Hepatic stellate cell (primary cell): ENCODE measurements at regions not wholly inside any gene's neighbourhood (a gene's known extent, or its start where the extent isn't known, plus 50 kb on each side); places are given as distances from the start of the nearest gene placed in this dataset.

ENCODE experiments used
- DNase-seq: peaks from one replicate; pipeline ENCODE4 v3.0.0; 2011; ENCODE audit warnings: low spot score

DNA sequence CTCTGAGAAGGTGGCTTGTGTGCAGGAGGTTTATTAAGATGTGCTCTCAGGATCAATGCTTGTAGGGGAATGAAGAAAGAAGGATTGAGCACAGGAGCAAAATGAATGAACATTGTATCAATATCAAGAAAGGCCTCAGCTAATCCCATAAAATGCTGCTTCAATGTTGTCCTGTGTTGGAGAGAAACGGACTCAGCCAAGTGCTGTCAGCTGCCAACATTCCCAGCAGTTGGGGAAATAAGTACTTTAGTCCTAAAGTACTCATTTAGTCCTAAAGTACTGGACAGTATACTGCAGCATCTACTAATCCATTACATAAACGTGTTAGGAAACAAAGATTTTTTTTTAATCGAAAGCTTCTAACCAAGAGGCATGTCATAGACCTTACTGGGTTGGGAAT, 255.9 kb downstream of the SEC23A start:
- DNase-seq, result no peak

DNA sequence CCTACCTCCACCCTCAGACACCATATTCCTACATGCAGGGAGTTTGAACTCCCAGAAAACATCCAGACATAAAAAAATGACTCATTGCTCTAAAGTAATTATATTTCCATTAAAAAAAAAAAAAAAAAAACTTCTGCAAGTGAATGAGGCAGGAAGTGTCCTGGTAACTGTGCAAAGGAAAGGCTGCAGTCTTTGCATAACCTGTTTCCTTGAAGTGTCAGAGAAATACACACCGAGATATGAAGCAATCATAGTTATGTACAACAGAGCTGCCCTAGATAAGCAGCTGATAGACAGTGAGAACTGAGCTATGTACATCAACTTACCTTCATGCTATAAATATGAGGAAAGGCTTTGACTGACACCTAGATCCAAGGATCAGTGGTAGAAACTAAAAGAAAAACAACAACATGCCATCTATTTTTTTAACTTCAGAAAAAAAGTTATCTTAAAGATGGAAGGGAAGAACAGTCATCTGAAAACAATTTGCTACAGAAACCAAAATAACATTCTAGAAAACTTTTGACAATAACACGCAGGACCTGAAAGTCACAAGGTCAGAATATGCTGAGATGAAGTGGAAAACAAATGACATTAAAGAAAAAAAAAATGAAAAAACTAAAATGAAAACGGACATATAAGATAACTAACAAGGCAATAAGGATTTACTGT, 263.2 kb downstream of the SEC23A start:
- no peak for DNase-seq

DNA sequence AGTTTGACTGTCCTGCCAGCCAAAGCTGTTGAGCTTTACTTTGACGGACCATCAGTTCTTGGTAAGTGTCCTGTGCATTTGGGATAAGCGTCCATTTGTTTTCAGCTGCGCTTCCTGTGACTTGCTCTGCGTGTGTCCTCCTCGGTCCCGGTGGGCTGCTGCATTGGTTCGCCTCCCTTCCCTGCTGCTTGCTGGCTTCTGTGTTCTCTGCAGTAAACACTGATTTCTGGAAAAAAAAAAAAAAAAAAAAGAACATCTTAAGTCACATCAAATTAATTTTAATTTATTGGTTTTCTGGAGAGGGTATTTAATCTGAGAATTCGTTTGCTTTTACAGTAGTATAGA, 264.1 kb downstream of the SEC23A start:
- DNase-seq, result no peak

DNA sequence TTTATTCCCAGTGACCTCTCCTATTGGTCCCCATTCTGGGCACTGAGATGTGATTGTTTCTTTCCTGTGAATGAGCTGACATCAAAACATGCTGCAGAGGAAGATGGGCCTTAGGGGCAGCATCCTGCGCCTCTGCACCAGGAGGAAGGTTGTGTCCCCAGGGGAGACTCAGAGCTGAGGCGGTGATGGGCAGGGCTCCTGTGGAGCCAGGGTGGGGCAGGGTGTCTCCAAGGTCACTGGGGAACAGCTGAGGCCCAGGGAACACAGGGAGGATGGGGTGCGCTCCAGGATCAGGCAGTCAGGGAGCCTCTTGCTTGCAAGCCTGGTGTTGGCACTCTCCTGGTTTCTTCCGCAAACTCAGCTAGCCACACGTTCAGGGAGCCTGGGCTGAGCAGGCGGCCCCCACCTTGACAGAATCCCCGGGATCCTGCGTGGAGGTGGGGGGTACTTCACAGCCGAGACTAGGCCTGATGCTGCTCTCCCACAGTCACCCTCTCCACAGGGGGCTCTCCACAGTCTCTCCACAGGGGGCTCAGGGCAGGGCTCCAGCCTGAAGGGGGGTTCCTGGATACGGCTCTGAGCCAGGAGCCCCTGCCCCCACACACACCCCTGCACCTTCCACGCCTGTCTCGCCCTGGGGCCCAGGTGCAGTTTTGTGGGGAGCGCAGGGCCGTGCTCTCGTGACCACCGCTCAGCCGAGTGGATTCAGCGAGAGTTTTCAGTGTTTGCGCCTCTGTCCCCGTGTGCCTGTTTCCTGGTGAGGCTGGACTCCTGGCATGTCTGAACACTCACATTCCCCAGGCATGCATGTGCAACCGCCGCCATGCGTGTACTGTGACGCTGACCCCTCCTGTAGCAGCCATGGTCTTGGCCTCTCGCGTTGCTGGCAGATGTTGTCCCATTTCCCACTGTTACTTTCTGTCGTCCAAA, 264.7 kb downstream of the SEC23A start:
- DNase-seq, result no peak

DNA sequence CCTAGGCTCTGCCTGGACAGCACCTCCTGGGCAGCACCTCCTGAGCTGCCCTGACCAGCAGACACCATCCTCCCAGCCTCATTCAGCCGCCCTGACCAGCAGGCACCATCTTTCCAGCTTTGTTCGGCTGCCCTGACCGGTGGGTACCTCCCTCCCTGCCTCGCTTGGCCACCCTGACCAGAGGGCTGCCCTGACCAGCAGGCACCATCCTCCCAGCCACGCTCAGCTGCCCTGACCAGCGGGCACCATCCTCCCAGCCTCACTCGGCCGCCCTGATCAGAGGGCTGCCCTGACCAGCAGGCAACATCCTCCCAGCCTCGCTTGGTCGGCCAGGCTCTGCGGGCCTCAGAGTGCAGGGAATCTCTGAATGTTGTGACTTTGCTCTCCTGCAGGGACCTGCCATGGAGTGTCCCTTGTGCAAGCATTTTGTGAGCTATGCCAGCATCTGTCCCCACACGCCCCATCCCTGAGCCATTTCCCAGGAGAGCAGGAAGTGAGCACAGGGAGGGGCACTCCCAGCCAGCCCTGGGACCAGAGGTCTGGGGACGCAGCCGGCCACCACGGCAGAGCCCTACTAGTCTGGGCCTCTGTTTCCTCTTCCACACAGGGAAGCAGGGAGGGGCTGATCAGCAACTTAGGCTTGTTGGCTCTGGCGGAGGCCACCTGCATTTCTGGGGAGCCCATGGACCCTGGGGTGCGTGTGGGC, 265.5 kb downstream of the SEC23A start:
- DNase-seq, result no peak

DNA sequence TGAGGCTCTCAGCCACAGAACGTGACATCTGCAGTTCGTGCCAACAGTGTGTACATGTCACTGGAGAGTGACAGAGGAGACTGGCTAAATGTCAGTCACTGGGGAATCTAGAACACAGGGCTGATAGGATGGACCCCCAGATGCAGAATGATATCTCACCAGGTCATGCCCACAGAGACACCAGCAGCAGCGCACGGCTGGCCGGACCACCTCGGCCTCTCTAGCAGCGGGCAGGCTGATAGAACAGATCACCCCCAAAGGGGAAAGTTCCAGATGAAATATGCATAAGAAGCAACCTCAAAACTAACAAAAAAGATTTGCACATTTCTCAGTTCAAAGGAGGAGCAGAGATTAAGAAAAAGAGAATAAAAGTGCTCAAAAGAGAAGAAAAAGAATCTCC, 266.5 kb downstream of the SEC23A start:
- no peak for DNase-seq

DNA sequence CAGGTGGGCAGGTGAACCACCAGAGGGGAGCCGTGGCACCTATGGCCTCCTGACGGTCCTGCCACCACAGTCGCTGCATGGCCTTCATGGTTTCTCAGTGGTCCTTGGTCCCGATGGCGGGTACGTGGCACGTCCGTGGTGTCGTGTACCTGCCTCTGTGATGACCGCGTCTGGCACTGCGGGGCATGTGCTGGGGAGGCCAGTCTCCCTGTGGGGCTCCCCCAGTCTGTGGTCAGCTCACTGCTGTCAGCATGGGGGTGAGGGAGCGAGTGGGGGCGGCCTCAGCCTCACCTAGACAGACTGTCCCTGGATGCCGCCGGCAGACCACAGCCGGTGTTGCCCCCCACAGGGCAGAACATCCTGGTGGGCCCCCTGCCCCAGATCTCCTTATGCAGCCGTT, 267.2 kb downstream of the SEC23A start:
- DNase-seq, result no peak

DNA sequence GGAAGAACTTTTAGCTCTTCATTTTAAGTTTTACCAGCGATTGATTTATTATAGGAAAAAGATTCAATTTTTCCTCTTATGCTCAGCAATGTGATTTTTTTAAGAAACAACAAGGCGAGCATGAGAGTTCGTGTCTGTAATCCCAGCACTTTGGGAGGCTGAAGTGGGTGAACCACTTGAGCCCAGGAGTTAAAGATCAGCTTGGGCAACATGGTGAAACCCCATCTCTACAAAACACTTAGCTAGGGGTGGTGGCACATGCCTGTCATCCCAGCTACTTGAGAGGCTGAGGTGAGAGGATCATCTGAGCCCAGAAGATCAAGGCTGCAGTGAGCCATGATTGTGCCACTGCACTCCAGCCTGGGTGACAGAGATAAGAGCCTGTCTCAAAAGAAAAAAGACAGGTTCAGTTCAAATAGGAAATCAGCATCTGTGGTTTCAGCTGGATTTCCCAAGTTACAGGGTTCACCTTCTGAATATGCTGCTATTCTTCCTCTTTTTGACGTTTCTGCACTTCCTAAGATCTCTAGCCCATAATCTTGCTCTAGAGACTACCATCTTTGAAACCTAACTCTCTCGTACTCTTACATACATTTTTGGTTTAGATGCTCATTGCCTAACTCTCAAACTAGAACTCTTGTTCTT, 274.7 kb downstream of the SEC23A start:
- DNase-seq, result no peak

DNA sequence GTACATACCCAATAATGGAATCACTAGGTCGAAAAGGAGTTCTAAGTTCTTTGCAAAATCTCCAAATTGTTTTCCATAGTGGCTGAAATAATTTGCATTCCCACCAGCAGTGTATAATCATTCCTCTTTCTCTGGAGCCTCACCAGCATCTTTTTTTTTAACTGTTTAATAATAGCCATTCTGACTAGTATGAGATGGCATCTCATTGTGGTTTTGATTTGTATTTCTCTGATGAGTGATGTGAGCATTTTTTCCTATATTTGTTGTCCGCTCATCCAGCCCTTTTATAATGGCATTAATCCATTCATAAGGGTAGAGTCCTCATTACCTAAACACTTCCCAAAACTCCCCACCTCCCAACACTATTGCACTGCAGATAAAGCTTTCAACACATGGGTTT, 278.3 kb downstream of the SEC23A start:
- no peak for DNase-seq

DNA sequence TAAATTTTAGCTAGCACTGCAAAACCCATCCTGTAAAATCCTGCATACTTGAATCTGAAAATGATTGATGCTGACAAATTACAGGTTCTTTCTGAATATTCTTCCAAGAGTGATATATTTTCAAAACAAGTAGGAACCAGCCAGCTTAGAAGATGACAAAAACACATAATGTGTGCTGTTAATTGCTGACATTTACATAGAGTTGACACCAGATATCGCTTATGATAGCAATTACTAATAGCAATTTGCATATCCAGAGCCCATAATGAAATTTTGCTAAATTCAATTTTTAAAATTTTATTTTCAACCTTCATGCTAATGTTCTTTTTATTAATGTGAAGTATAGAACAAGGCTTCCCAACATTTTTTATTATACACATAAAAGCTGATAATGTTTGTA, 284.5 kb downstream of the SEC23A start:
- DNase-seq, result no peak

DNA sequence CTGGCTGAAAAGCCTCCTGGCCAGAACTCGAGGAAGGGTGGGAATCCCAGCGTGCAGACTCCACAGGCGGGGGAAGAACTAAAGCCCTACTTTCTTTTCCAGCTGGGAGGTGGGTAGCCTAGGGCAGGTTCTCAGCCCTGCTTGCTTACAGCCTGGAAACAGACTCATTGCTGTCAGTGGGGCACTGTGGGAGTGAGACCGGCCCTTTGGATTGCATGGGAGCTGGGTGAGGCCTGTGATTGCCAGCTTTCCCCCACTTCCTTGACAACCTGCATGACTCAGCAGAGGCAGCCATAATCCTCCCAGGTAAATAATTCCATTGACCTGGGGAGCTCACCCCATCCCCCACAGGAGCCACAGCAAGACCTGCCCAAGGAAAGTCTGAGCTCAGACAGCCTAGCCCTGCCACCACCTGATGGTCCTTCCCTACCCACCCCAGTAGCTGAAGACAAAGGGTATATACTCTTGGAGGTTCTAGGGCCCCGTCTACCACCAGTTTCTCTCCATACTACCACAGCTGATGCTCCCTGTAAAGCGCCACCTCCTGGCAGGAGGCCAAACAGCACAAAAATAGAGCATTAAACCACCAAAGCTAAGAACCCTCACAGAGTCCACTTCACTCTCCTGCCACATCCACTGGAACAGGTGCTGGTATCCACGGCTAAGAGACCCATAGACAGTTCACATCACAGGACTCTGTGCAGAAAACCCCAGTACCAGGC, 294.1 kb downstream of the SEC23A start:
- DNase-seq, result no peak

DNA sequence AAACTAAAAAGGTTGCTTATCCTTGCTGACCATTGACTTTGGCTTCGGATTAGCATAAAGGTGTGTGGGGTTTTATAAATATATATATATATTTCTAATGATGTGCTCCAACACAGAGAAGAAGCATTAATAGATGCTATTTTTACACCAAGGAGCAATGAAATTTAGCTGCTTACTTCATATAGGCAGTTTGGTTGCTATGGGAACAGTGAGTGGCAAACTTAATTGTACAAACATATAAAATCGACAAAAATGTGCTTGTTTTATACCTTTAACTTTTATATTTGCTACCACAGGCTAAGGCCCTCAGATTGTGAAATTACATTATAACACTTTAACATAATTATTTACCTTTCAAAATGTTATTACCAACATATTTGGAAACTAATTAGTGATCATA, 303.4 kb downstream of the SEC23A start:
- DNase-seq, result no peak

DNA sequence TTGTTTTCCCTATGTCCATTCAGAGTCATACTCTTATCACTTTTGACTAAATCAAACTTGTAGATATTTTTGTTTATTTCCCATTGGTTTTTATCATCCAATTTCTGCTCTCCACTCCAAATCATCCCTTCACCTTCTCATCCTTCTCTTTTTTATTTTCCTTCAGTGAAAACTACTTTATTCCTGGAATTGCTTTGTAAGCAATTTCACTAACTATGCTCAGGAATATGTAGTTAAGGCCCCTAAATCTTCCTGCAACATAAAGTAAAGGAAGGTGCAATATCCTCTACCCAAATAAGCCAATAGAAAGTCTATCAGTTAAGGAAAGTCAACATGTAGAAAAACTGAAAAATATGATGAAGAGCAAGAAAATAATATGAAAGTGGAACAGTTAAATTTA, 308.4 kb downstream of the SEC23A start:
- no peak for DNase-seq

DNA sequence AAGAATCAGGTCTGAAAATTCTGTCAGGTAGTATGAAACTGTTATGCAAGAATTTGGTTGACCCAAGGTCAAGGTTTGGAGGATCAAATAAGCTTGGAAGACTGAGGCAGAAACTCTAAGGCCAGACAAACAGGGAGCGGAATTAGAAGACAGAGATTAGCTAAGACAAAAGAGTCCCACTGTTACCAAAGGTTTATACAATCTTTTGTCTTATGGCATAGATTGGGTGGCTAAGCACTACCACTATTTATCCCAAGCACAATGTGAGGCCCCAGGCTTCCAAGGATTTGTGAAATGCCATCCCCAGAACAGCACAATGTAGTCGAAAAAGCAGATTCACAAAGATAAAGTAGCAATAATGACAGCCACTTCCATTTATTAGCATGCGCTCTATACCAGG, 311.2 kb downstream of the SEC23A start:
- no peak for DNase-seq

DNA sequence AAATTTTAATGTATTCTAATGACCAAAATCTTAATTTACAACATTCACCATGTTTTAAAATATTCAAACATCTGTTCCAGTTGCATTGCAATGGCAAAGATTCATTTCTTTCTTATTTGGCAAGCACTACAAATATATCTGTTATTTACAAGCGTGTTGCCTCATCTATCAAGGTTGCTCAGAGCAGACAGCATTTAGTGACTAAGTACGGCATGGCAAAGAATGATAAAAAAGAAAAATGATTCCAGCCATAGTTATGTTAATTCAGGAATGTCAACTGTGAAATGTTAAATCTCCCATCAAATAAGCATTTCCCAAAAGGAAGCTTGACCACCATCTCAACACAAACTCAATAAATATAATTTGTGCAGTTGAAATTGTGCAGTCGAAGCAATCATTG, 312.1 kb downstream of the SEC23A start:
- no peak for DNase-seq

DNA sequence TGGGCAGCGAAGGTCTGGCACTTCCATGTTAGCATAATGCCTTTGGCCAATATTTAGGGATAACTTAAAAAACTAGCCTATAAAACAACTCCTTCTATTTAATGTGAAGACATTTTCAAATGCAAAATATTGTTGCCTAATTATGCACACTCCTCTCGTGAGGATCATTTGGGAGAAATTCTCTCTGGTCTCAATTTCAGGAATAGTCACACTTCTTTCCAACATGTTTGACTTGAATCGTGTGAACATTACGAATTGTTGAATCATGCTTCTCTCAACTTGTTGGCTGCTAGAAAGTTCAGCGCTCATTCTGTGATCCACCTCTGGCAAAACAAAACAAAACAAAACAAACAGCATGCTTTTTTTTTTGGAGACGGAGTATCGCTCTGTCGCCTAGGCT, 313.2 kb downstream of the SEC23A start:
- DNase-seq, result no peak

DNA sequence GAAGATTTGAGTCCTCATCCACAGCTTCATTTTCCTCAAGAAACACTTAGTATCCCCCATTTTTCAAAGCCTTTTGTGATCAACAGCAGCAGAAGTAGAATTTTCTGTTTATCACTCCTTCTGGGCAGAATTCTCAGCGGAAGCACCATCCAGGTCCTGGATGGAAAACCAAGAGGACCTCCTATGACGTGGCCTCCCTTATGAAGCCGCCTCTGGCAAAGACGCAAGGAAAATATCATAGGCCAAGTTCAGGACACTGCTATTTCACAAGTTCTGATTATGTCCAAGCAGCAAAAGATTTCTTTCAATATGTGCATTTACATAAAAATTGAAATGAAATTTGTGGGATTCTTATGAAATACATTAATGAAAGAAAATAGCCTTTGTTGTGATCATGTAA, 315.0 kb downstream of the SEC23A start:
- DNase-seq, result no peak

DNA sequence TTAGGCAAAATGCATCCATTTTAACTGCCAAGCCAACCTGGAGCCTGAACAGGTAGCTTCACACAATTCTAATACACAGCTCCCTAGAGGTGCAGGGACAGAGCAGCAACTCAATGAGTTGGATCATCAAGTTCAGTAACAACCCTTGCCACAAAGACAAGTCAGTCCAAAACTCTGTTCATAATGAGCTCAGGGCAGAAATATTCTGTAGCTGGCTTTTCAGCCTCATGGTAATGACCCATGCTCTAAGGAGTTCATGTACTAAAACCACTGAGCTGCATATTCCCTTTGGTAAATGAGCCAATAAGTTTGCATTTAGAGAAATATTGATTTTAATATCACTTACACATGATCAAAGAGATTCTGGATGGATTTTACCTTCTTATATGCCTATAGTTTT, 316.1 kb downstream of the SEC23A start:
- DNase-seq, result no peak

DNA sequence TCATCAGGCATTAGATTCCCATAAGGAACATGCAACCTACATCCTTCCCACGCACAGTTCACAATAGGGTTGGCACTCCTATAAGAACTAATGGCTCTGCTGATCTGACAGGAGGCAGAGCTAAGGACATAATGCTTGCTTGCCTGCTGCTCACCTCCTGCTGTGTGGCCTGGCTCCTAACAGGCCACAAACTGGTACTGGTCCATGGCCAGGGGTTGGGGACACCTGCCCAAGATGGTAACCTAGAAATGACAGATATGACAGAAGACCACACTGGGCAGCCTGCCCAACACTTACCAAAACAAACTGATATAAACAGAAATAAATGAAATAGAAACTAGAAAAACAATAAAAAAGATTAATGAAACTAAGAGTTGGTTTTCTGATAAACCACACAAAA, 325.6 kb downstream of the SEC23A start:
- DNase-seq, result no peak

DNA sequence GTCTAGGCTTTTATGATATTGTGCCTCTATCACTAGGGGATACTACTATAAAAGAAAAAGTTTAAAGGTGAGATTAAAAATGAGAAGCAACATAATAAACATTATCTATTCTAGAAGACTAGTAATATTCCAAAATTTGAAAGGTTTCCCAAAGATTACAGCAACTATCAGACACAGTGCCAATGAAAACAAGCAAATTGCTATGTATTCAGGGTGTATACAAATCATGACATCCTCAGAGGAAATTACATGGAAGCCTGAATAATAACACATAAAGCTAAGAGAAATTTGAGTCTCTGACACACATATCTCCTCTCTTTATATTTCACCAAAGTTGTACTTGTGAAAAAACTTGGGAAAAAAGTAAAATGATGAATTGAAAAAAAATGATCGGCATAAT, 327.0 kb downstream of the SEC23A start:
- DNase-seq, result no peak

DNA sequence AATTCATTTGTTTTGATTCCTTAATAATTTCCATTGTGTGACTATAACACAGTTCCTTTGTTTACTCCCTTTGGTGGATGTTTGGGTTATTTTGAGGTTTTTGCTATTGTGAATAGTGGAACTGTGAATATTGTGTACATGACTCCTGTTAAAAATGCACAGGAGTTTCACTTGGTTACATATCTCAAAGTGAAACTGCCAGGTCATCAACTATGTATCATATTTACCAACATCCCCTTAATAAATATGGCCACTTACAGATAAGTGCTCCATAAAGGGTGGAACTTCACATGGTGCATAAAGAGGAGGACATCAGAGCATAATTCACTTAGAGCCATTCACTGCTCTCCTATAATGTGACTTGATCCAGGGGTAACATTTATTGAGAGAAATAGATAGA, 328.9 kb downstream of the SEC23A start:
- DNase-seq, result no peak

DNA sequence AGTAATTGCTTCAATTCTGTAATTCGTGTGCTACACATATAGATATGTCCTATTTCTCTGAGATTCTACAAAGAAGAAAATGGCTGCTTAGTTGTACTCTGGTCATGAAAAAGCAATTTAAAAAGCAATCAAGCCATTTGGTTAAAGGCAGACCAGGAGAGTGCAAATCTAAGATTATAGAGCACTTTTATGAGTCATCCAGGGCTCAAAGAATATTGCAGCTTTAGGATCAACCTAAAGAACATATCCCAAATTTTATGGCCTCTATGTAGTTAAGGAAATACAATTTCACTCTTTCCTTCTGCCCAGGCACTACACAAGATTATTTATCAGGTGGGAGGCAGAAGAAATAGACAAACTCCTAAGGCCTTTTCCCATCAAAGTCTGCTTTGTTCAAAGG, 332.8 kb downstream of the SEC23A start:
- DNase-seq, result no peak
